ENCODE measurements at regions not wholly inside any gene's neighbourhood (a gene's known extent, or its start where the extent isn't known, plus 50 kb on each side); places are given as distances from the start of the nearest gene placed in this dataset.
"Not testable (repeated sequence)": the region's sequence is repeated elsewhere in the genome, so short reads cannot be mapped to it uniquely, and the experiment has no call there.

DNA sequence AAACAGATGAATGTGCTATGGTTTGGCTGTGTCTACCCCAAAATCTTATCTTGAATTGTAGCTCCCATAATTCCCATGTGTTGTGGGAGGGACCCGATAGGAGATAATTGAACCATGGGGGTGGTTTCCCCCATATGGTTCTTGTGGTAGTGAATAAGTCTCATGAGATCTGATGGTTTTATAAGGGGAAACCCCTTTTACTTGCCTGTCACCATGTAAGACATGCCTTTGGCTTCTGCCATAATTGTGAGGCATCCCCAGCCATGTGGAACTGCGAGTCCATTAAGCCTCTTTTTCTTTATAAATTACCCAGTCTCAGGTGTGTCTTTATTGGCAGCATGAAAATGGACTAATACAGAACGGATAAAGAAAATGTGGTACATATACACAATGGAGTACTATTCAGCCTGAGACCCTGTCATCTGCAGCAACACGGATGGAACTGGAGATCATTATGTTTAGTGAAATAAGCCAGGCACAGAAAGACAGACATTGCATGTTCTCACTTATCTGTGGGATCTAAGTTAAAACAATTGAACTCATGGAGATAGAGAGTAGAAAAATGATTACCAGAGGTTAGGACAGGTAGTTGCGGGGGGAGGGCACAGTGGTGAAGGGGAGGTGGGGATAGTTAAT, 587.6 kb upstream of the NRP1 start:
- intact Hi-C loops (cut with DNase I): no loop called here
- ATAC-seq (ENCODE audit: poor library complexity): no peak
- DNase-seq: no peak

DNA sequence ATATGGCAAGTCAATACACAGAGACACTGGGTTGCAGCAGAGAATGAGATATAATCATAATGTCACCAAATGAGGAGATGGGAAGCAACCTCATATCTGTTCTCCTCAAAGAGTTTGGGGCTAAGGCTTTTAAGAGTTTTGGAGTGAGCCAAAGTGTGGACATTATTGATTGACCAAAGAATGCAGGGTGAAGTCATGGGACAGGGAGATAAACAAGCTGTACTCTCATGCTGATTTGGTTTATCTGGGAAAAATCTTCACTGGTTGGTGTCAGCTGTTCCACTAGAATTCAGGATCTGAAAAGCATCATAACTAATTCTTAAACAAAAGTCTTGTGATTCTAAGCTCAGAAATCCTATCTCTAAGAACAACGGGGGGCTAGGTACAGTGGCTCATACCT, 585.9 kb upstream of the NRP1 start:
- no peak for ATAC-seq (ENCODE audit: poor library complexity)
- DNase-seq: no peak
- intact Hi-C loops (cut with DNase I): no loop called here

DNA sequence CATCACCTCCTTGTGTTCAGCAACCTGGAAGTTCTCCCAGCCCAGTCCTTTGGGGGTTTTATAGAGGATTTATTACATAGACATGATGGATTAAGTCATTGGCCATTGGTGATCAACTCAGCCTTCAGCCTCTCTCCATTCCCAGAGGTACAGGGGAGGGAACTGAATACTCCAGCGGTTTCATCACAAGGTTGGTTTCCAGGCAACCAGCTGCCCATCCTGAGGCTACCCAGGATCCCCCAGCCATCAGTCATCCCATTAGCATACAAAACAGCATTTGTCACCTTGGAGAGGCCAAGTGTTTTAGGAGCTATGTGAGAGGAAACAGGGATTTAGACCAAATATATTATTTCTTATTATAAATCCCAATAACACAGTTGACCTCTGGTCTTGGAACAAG, 584.8 kb upstream of the NRP1 start:
- ATAC-seq (ENCODE audit: poor library complexity) (no peak), DNase-seq (no peak)
- intact Hi-C loops (cut with DNase I): no loop called here

DNA sequence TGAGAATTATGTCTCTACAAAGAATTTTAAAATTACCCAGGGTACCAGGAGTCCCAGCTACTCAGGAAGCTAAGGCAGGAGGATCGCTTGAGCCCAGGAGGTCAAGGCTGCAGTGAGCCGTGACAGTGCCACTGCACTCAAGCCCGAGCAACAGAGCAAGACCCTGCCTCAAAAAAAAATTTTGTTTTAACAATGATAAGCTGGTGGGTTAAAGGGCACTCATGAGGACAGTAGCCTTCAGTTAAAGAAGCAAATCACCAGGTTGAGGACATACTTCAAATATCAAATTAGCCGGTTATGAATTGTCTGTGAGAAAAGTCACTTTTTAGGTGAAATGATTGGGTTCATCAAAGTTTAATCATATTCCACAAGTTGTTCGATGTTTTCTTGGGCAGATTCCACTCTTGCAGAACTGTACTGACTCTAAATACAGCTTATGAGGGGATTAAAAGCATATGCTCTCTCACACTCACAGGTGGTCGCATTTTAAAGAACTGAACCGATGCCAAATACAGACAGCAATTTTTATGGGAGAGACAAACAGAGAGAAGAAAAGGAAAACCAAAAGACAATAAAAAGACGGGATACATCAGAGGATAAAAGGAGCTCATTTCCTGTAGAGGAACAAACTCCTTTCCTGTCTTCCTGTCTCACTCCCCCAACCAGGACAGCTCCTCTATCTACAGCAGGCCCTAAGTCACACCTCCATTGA, 582.8 kb upstream of the NRP1 start:
- intact Hi-C loops (cut with DNase I): no loop called here
- ATAC-seq (ENCODE audit: poor library complexity): no peak
- DNase-seq: no peak

DNA sequence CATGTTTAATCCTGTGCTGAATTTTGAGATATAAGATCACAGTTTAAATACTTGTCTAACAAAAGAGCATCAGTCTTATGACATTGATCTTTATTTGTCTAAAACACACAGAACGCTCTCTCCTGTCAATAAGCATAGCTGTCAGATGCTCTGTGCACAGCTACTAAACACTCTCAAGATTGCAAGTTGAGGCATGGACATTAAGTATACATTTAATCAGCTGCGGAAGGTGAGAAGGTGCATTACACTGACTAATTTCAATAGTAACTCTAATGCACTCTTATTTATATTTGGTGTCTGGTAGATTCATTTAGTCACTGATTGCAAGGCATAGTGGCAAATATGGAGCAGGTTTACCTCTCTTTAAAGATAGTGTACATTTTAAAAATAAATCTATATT, 580.3 kb upstream of the NRP1 start:
- DNase-seq: no peak
- intact Hi-C loops (cut with DNase I): no loop called here
- ATAC-seq (ENCODE audit: poor library complexity): no peak

DNA sequence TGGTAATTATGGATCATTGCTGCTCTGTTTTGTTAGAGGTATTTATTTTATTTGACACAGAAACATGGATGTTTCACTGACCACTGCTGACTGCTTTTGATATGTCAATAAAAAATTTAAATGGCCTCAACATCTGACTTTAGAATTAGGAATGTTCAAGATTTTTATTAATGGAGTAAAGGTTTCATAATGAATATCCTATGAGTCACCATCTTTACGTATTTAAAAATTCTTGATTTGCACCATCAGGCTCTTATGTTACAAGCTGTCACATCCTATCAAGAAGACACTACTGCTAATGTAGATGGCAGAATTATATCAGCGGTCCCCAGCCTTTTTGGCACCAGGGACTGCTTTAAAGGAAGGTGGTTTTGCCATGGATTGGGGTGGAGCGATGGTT, 578.7 kb upstream of the NRP1 start:
- intact Hi-C loops (cut with DNase I): no loop called here
- DNase-seq (no peak), ATAC-seq (ENCODE audit: poor library complexity) (no peak)

DNA sequence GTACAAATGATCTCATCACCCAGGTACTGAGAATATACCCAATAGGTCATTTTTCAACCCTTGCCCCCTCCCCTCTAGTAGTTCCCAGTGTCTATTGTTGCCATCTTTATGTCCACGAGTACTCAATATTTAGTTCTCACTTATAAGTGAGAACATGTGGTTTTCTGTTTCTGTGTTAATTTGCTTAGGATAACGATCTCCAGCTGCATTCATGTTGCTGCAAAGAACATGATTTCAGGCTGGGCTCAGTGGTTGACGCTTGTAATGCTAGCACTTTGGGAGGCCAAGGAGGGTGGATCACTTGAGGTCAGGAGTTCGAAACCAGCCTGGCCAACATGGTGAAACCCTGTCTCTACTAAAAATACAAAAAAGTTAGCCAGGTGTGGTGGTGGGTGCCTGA, 575.0 kb upstream of the NRP1 start:
- intact Hi-C loops (cut with DNase I); ATAC-seq (ENCODE audit: poor library complexity); DNase-seq: not testable (repeated sequence)

DNA sequence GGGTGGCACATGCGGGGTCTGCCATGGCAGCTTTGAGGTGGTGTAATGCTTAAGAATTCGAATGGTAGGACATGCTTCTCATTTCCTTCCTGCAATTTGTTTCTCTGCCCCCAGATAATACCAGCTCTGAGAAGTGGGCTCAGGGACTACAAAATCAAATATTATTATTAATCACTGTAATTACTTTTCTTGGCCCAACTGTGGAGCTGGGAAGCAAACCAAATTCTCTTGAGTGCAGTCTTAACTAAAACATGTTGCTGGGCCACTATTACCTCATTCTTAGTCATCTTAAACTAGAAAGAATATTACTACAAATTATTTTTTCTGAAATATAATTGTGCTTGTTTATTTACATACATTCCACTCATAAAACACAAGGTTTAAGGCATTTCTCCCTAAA, 566.7 kb upstream of the NRP1 start:
- ATAC-seq (ENCODE audit: poor library complexity) (peak; percentile 59), DNase-seq (no peak)
- intact Hi-C loops (cut with DNase I): no loop called here

DNA sequence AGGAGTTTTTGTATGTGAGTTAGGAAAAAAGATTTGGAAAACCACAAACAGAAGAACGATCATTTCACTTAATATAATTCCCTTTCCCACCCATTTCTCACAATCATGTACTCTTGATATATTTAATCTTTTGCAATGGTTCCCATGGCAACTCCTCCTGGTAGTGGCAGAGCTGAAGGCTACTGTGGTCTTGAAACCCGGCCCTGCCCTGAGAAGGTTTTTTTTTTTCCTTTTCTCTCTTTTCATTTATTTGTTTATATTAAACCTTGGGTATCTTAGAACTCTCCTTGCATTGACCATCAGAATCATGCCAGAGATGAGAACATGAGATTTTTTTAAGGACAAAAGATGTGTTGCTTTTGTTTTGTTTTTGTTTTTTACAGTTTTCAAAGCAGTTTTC, 566.1 kb upstream of the NRP1 start:
- intact Hi-C loops (cut with DNase I): no loop called here
- ATAC-seq (ENCODE audit: poor library complexity) (peak; percentile 71), DNase-seq (no peak)

DNA sequence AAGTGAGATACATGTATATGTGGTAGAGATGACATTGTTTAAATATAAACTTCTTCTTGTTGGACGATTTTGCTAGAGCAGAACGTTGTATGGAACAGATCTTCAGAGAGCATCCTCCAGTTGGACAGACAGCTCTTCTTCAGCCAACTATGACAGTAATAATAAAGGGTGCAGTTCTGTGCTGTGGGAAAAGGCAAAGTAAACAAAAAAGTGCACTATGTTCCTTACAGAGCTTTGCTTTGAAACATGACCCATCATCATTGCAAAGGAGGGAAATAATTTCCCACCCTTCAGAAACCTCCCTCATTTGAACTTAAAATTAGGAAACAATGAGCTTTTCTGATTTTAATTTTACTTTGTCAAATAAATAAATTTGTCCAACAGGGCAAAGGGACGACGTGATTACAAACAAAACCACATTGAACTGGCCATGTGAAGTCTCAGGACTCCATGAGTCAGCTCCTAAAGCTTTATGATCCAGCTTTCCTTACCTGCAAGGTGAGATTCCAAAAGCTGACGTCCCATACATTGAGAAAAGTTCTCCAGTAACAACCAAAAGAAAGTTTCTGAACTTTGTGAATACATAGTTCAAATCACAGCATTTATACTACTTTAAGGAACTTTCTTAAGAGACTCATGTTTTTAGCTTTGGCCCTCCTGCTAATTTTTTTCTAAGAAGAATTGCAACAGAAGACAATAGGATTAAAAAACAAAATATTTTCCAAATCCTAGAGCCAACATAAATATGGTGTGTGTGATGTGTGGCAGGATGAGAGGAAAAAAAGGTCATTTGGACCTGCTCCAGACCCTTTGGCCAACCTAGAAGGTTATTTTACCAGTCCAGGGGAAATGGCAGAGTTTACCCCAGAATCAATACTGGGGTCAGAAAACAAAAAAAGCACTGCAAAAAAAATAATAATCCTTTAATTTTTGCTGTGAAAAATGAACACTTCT, 565.4 kb upstream of the NRP1 start:
- intact Hi-C loops (cut with DNase I): no loop called here
- ATAC-seq (ENCODE audit: poor library complexity) (peak; percentile 49), DNase-seq (no peak)

DNA sequence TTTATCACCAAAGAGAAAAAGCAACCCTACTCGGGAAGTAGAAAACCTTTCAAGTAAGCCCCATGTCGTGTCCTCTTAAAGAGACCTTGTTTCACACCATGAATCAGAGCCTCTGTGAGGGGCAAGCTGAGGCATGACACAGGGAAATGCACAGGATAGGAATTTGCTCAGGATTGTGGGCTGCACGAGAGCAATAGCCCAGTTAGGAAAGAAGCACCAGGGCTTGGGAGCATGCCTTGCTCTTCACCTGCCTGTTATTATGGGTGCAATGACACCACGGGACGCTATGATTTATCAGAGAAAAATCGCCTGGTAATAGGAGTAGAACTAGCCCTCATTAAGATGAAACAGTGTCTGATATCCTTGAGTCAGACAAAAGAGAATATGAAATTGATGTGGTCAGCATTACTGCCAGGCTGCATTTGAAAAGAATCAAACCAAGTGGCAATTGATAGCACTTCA, 562.9 kb upstream of the NRP1 start:
- no peak for ATAC-seq (ENCODE audit: poor library complexity)
- intact Hi-C loops (cut with DNase I): no loop called here

DNA sequence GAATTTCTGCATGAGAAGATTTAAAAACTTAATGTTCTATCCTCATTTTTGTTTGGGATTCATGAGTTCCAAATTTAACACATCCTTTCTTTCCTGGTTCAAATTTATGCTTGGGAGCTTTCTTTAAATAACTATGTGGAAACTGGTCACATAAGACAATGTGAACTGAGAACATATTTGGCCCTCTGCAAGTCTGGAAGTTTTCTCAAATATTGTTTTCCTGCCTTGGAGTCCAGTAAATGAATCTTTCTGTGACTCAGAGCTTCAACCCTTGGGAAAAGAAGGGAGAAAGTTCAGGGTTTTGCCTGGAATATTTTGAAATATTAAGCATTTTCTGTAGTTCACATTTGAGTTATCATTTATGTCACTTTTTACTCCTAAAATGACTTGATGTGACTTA, 559.0 kb upstream of the NRP1 start:
- ATAC-seq (ENCODE audit: poor library complexity): peak; percentile 83
- intact Hi-C loops (cut with DNase I): no loop called here
- DNase-seq: no peak

More for the DNA sequence above, 562.9 kb upstream of the NRP1 start:
- no peak for DNase-seq

DNA sequence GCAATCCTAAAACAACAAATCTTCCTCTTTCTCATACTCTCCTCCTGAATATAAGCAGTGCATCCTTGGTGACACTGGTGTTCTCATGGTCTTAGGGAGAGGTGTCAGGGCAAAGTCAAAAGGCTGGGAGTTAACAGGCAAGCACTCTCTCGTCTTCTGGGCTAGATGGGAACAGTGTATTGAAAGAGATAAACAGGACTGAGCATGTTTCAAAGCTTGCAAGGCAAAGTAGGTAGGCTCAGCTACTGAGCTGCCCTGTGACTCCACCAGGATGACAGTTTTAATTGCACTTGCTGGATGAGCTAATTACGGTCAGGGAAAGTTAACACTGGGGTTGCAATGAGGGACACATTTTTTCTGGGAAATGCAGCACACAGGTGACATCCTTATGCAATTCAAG, 554.9 kb upstream of the NRP1 start:
- ATAC-seq (ENCODE audit: poor library complexity) (no peak), DNase-seq (no peak)
- intact Hi-C loops (cut with DNase I): no loop called here

DNA sequence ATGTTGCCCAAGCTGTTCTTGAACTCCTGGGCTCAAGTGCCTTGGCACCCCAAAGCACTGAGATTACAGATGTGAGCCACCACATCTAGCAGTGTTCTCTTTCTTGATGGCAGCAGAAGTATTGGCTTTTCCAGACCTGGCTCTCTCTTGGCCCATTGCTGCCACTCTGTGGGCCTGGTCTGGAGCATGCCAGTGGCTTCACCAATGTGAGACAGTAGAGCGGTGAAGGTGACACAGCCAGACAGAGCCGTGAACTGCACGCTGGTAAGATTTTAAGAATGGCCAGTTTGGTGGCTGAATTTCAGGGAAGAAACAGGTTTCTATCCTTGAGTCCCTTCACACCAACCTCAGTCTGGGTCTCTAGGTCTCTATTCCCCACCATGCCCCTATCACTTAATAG, 552.7 kb upstream of the NRP1 start:
- ATAC-seq (ENCODE audit: poor library complexity) (peak; percentile 71), DNase-seq (no peak)
- intact Hi-C loops (cut with DNase I): no loop called here

DNA sequence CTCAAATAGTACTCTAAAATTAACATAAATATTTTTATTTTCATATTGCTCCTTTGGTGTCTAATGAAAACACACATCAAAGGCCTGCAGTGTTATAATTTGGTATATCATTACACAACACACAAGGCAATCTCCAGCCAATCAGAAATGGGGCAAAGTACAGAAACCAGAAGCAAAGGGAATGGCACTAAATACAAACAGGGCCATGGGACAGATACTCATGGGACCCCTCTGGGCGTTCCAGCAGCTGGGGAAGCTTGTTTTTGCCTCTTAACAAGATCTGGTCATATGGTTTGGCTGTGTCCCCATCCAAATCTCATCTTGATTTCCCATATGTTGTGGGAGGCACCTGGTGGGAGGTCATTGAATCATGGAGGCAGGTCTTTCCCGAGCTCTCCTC, 551.8 kb upstream of the NRP1 start:
- no peak for DNase-seq
- intact Hi-C loops (cut with DNase I): no loop called here
- no peak for ATAC-seq (ENCODE audit: poor library complexity)

DNA sequence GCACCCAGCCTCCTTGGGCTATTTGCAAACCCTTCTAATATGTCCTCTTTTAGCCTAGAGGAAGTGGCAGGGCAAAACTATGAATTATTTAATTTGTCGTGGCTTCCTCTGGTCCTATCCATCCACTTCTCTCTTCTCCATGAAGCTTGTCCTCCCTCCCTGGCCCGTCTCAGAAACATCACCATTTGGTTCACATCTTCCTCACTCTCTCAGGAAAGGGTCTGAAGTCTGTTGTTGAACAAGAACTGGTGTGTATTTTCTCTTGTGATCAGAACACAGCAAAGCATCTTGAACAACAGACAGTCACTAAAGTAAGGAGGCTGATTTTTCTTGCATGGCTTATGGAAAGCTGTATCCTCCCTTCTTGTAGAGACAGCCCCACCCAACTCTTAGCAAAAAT, 550.1 kb upstream of the NRP1 start:
- ATAC-seq (ENCODE audit: poor library complexity) (no peak), DNase-seq (no peak)
- intact Hi-C loops (cut with DNase I): no loop called here

DNA sequence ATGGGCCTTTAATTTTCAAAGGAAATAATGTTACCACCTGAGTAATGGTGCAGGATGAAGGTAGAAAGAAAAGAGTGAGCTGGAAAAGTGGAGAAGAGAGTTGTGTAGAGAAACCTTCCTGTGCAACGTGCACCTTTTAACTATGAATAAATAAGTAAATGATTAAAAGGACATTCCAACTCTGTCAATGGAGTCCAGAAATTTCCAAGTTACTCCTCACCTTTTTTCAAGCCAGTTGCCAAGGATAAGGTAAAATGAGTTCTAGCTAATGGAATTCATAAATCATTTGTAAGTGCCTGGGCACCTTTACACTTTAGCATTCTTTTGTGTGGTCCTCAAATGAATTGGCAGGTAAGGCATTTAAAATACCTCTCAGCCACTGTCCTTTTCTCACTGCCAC, 549.4 kb upstream of the NRP1 start:
- ATAC-seq (ENCODE audit: poor library complexity): no peak
- DNase-seq: no peak
- intact Hi-C loops (cut with DNase I): no loop called here

DNA sequence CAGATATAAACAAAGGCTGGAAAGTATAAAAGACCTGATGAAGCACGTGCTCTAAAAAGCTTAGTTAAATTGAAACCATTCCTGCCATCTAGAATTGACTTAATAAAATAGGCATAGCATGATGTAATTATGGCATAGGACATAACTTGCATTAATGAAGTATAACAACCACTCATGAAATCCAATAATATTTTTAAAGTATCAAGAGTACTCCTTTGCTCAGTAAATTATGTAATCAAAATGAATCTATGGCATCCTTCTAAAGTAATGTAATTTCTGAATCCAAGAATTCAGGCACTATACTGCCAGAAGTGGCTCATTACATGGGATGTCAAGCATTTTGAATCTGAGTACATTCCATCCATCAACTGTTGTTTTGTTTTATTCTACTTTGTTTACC, 548.5 kb upstream of the NRP1 start:
- intact Hi-C loops (cut with DNase I): no loop called here
- ATAC-seq (ENCODE audit: poor library complexity): no peak
- DNase-seq: no peak

DNA sequence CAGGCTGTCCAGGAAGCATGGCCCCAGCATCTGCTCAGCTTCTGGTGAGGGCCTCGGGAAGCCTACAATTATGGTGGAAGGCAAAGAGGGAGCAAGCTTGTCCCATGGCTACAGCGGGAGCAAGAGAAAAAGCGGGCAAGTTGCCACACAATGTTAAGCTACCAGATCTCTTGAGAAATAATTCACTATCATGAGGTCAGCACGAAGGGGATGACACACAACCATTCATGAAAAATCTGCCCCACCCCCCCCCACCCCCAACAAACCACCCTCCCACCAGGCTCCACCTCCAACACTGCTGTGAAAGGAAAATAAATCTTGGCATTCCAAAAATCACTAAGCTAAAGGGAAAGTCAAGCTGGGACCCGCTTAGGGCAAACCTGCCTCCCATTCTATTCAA, 545.8 kb upstream of the NRP1 start:
- ATAC-seq (ENCODE audit: poor library complexity) (no peak), DNase-seq (no peak)
- intact Hi-C loops (cut with DNase I): no loop called here
